Globus pallidus (tissue), 1 donor: ENCODE measurements at regions not wholly inside any gene's neighbourhood (a gene's known extent, or its start where the extent isn't known, plus 50 kb on each side); places are given as distances from the start of the nearest gene placed in this dataset.

ENCODE experiments used
- DNase-seq: peaks from one replicate; pipeline ENCODE4 v3.0.0-alpha.2; 2015; ENCODE audit warnings: low spot score

GRCh38 chr5:174191076-174191475 lies 145.6 kb downstream of the NSG2 start:
- DNase-seq, result no peak

- no peak for DNase-seq
These were observed 146.5 kb downstream of the NSG2 start for GRCh38 chr5:174191850-174192655.

- DNase-seq, result no peak
These were observed 147.4 kb downstream of the NSG2 start for GRCh38 chr5:174192901-174193300.

GRCh38 chr5:174195517-174195916 lies 150.0 kb downstream of the NSG2 start:
- DNase-seq, result no peak

GRCh38 chr5:174197929-174198328 lies 152.4 kb downstream of the NSG2 start:
- no peak for DNase-seq

- no peak for DNase-seq
These were observed 153.0 kb downstream of the NSG2 start for GRCh38 chr5:174198541-174198940.

- DNase-seq, result no peak
These were observed 157.5 kb downstream of the NSG2 start for GRCh38 chr5:174202996-174203395.

- DNase-seq, result no peak
These were observed 159.2 kb downstream of the NSG2 start for GRCh38 chr5:174204535-174205313.

GRCh38 chr5:174205939-174206338 lies 160.4 kb downstream of the NSG2 start:
- no peak for DNase-seq

GRCh38 chr5:174210596-174211276 lies 165.2 kb downstream of the NSG2 start:
- no peak for DNase-seq

- no peak for DNase-seq
These were observed 165.7 kb downstream of the NSG2 start for GRCh38 chr5:174211277-174211626.

GRCh38 chr5:174217527-174217926 lies 172.0 kb downstream of the NSG2 start:
- no peak for DNase-seq

- no peak for DNase-seq
These were observed 172.7 kb downstream of the NSG2 start for GRCh38 chr5:174218162-174218561.

- no peak for DNase-seq
These were observed 174.9 kb downstream of the NSG2 start for GRCh38 chr5:174220417-174220816.

- DNase-seq, result no peak
These were observed 175.9 kb downstream of the NSG2 start for GRCh38 chr5:174221436-174221835.

GRCh38 chr5:174221946-174222345 lies 176.4 kb downstream of the NSG2 start:
- no peak for DNase-seq

GRCh38 chr5:174222891-174223290 lies 177.4 kb downstream of the NSG2 start:
- DNase-seq, result no peak

GRCh38 chr5:174223355-174223754 lies 177.8 kb downstream of the NSG2 start:
- no peak for DNase-seq

GRCh38 chr5:174229068-174229467 lies 183.6 kb downstream of the NSG2 start:
- DNase-seq, result no peak

- no peak for DNase-seq
These were observed 184.2 kb downstream of the NSG2 start for GRCh38 chr5:174229514-174230370.

- no peak for DNase-seq
These were observed 186.5 kb downstream of the NSG2 start for GRCh38 chr5:174231956-174232487.

- no peak for DNase-seq
These were observed 188.9 kb downstream of the NSG2 start for GRCh38 chr5:174234388-174234787.
